Head of caudate nucleus (tissue), 42 donors: ENCODE measurements at regions not wholly inside any gene's neighbourhood (a gene's known extent, or its start where the extent isn't known, plus 50 kb on each side); places are given as distances from the start of the nearest gene placed in this dataset.
A peak's percentile ranks its signal among the peaks of the same experiment; 100 is the strongest.

Source experiments
- DNase-seq, 42 donors: peaks; one replicate each; pipeline versions ENCODE4 v3.0.0 to v3.0.0-alpha.2; 2020 to 2021; ENCODE audit warnings: mixed read lengths in 7 of 42
- intact Hi-C: fragments of 100-400 bp; cut with DNase I; formaldehyde crosslinking; loops from one replicate; pipeline ENCODE4 v1.15.0; 2022

GRCh38 chr3:55305696-55306485 lies 181.2 kb downstream of the WNT5A start:
- peak in 7 of 42 donors; percentile 3 to 30 (median 10) for DNase-seq
- intact Hi-C loops: no loop called here

DNA sequence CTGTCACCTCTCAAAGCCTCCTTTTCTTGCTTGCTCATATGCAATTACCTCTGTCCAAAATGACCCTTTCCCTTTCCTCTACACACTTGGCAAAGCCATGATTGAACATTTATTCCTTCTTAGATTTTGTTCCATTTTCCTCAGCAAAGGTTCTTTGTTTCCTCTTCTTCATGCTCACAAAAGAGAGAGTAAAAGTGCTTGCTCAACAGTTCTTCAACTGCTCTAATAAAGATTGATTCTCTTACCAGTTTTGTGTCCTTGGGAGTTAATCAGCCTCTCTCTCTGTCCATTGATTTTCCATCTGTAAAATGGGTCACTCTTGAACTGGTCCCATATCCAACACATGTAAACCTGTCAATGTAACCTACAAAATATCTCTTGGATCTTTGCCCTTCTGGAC lies 186.4 kb downstream of the WNT5A start:
- intact Hi-C loops: no loop called here
- DNase-seq: no peak

DNA sequence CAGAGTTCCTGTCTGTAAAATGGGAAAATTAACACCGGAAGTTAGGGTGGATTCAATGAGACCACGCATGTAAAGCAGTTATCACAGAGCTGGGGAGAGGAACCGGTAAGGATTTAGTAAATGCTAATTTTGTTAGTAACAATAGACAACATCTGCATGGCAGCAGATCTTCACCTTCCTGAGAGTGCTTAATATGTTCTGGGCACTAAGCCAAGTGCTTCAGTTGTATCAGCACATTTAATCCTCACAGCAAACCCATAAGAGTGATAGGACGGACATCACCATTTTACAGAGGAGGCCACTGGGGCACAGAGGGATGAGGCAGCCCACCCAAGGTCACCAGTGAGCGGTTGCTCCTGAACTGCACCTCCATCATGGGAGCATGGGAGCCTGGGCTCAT lies 189.4 kb downstream of the WNT5A start:
- intact Hi-C loops: no loop called here
- DNase-seq: no peak

DNA sequence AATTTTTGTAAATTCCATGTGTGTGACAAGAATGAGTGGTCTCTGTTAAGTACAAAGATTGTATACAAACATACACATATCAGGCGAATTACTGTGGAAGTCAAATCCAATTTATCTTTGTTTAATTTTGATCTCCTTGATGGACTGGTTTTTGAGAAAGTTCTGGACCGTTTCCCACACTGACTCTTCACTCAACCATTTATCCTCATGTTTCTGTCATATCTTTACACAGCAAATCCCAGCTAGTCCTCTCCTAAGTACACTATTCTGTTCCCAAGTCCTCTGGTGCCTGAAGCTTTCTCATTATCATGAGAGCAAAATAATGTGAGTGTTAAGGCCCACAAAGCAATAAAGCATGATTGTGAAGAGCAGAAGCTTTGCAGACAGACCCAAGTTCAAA lies 189.9 kb downstream of the WNT5A start:
- no peak for DNase-seq
- intact Hi-C loops: no loop called here

DNA sequence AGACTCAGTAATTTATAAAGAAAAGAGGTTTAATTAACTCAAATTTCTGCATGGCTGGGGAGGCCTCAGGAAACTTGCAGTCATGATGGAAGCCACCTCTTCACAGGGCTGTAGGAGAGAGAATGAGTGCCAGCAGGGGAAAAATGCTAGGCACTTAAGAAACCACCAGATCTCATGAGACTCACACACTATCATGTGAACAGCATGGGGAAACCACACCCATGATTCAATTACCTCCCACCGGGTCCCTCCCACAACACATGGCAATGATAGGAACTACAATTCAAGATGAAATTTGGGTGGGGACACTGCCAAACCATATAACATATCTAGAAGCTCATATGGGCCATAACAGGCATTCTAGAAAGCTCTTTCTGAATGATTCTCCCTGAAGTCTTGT lies 190.3 kb downstream of the WNT5A start:
- no peak for DNase-seq
- intact Hi-C loops: no loop called here

- intact Hi-C loops: no loop called here
- no peak for DNase-seq
Observed at GRCh38 chr3:55296030-55296429, 191.1 kb downstream of the WNT5A start.

DNA sequence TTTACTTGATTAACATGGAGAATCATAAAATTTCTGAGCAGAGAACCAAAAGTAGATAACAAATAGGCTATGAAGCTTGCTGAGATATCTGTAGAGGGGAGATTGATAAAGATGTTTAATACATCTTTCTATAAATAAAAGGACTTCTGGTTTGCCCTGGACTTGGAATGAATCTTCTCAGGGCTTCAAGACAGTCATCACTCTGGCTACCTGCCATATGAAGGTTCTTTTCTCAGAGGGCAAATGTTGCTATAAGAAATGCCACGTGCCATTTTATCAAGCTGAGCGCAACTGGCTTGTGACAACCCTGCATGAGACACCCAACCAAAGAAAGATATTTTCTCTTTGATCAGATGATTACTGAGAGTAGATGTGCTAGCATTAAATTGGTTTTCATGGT lies 192.5 kb downstream of the WNT5A start:
- no peak for DNase-seq
- intact Hi-C loops: no loop called here

- no peak for DNase-seq
- intact Hi-C loops: no loop called here
Observed at GRCh38 chr3:55292360-55292759, 194.7 kb downstream of the WNT5A start.

DNA sequence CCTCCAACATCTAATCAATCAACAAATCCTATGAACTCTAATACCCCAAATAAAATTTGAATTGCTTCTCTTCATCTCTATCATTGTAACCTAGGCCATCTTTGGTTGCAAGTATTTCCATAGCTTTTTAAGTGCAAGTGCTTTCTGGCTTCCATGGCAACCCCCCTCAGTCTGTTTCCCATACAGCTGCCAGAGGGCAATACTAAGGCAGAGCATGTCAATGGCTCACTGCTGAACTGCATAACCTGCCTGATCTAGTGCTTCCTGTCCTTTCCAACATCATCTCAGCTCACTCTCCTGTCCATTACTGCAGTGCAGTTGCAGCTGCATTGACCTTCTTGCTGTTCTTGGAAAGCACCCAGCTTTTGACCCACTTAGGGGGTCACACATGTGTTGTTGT lies 198.4 kb downstream of the WNT5A start:
- intact Hi-C loops: no loop called here
- no peak for DNase-seq

GRCh38 chr3:55286693-55287092 lies 200.4 kb downstream of the WNT5A start:
- peak in 2 of 42 donors; percentile 7 to 37 for DNase-seq
- intact Hi-C loops: no loop called here

GRCh38 chr3:55285156-55285555 lies 201.9 kb downstream of the WNT5A start:
- intact Hi-C loops: no loop called here
- no peak for DNase-seq

DNA sequence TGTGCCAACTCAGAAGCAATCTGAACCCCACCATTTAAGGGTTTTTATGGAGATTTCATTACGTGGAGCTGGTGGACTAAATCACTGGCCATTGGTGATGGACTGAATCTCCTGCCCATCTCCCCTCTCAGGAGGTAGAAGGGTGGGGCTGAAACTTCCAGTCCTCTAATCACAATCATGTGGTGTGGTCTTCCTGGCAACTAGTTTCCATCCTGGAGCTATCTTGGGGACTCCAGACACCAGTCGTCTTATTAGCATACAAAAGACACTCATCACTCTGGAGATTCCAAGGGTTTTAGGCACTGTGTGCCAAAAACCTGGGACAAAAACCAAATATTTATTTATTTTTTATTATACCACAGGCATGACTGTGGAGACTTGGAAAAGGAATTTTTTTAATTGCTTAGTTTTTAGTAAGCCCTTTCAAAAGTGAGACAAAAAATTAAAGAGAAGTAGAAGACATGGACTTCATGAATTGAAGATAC lies 203.6 kb downstream of the WNT5A start:
- intact Hi-C loops: no loop called here
- DNase-seq: no peak

DNA sequence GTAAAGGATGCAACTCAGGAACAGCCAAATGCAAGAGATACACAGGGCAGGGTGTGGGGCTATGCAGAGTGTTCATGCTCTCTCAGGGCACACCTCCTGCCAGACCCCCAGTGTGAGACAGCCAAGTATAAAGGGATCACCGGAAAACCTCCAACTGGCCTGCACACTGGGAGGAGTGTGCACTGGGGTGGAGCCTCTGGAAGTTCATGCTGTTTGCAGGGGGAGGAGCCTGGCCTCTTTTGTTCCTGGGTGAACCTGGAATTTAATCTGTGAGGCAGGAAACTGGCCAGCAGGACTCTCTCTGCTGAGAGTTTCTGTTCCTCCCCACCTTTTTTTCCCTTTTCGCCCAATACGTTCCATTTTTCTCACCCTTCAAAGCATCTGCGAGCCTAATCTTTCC lies 204.1 kb downstream of the WNT5A start:
- DNase-seq: no peak
- intact Hi-C loops: no loop called here

- intact Hi-C loops: no loop called here
- DNase-seq: no peak
Observed at GRCh38 chr3:55272031-55272645, 215.0 kb downstream of the WNT5A start.

GRCh38 chr3:55271549-55271948 lies 215.6 kb downstream of the WNT5A start:
- intact Hi-C loops: no loop called here
- DNase-seq: no peak

DNA sequence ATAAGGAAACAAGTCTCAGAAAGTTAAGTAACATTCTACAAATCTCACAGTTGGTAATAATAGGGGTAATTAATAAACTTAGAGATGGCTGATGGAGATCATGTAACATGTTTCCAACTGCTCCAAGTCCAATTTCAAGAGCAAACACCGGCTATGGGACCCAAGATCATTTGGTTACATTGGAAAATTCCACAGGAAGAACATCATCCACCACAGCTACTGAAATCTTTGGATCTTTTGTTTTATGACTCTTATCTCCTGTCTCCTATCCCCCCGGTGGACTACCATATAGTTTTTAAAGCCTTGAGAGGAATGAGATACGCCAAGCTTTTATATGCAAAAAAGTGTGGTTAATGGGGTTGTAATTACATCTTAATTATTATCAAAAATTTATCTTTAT lies 216.1 kb downstream of the WNT5A start:
- no peak for DNase-seq
- intact Hi-C loops: no loop called here

- intact Hi-C loops: no loop called here
- no peak for DNase-seq
Observed at GRCh38 chr3:55269636-55270035, 217.5 kb downstream of the WNT5A start.

DNA sequence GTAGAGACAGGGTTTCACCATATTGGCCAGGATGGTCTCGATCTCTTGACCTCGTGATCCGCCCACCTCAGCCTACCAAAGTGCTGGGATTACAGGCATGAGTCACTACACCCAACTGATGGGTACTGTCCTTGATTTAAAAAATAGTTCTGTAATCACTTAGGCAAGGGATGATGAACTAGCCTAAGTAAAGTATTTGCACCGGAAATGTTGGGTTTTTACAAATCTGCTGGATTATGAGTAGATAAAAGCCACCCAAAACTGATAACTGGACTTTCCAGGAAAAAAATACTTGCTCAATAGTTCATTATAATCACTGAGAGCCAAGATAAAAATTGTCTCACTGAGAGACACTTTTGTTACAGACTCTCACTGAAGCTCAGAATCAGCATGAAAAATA lies 218.0 kb downstream of the WNT5A start:
- no peak for DNase-seq
- intact Hi-C loops: no loop called here

GRCh38 chr3:55267206-55267930 lies 219.7 kb downstream of the WNT5A start:
- intact Hi-C loops: no loop called here
- DNase-seq: no peak

GRCh38 chr3:55264919-55265318 lies 222.2 kb downstream of the WNT5A start:
- intact Hi-C loops: no loop called here
- no peak for DNase-seq
